ENCODE measurements at regions not wholly inside any gene's neighbourhood (a gene's known extent, or its start where the extent isn't known, plus 50 kb on each side); places are given as distances from the start of the nearest gene placed in this dataset.

DNA sequence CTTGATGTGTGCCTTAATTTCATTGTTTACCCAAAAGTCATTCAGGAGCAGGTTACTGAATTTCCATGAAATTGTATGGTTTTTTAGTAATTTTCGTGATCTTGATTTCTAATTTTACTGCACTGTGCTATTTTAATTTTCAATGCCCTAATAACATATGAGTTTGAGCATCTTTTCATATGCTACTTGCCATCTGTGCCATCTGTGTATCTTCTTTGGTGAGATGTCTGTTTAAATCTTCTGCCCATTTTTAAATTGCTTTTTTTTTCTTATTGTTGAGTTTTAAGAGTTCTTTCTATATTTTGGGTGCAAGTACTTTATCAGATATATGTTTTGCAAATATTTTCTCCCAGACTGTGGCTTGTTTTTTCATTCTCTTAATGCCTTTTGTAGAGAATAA, 165.9 kb downstream of the ST6GAL2 start:
- DNase-seq = no peak

DNA sequence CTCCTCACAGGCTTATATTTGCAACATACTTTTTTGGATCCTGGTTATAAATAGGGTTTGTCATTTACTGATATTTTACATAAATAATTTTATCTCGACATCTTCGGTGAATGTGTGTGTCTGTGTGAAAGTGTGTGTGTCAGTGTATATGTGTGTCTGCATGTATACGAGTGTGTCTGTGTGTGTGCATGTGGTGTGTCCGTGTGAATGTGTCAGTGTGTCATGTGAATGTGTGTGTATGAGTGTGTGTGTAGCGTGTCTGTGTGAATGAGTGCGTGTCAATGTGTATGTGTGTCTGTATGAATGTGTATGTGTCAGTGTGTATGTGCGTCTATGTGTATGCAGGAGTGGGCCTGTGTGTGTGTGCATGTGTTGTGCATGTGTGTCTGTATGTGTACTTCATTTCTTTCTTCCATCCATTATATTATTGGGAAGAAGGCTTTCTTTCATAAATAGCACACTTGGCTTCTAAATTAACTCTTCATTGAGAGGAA, 161.6 kb downstream of the ST6GAL2 start:
- no peak for DNase-seq

DNA sequence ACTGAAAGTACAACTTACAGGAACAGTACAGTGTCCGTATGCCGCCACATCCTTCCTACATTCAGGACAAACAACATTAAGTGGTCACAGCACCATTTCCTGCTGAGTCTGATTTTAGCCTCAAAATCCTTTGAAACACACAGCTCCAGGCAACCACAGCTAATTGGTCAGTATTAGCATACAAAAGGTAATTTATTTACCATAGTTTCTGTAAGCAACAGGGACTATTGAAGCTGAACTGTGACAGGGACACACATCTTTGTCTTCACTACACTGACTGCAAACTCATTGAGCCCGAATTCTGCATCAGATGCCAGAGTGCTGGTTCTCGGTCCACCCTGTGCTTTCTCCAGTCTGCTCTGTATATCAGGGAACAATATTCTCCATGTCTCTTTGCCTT, 151.8 kb downstream of the ST6GAL2 start:
- DNase-seq = no peak

DNA sequence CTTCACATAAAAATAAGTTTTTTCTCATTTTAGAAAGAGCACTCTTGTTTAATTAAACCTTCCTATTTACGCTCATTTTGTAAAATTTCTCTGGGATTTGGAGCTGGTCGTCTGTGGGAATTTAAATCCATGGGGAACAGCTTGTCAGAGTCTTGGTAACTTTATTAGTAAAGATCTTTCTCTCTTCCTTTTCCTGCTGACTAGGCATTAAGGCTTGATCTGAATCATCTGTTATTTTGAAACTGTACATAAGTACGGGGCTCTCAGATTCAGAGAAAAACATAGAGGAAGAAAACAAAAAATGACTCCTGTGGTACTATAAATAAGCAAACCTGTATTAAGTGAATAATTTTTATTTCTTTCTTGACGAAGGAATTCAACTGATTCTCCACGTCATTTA, 150.2 kb downstream of the ST6GAL2 start:
- no peak for DNase-seq

- no peak for DNase-seq
Observed at GRCh38 chr2:106736221-106736620, 149.7 kb downstream of the ST6GAL2 start.

DNA sequence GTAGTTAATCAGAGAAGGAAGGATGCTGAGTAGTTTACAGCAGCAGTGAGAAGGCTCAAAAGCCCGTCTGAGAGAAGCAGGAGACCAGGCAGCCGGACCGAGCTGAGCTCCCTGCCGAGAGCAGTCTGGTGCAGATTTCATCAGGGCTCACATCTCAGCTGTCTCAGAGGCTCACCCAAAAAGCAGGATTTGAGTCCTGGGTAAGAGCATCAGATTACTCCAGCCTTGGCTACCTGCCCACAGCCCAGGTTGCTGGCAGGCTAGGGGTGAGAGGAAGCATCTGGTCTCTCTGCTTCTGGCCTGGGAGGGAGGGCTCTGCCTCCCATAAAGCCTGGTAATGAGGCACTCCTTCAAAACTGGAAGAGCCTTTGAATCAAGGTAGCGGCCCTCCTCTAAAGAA, 140.5 kb downstream of the ST6GAL2 start:
- DNase-seq = peak; percentile 89

GRCh38 chr2:106749823-106750222, 136.1 kb downstream of the ST6GAL2 start:
- no peak for DNase-seq

All from NCI-H345 (cell line).